ENCODE measurements at regions not wholly inside any gene's neighbourhood (a gene's known extent, or its start where the extent isn't known, plus 50 kb on each side); places are given as distances from the start of the nearest gene placed in this dataset.
"Not testable (repeated sequence)": the region's sequence is repeated elsewhere in the genome, so short reads cannot be mapped to it uniquely, and the experiment has no call there.

GRCh38 chr1:182301467-182302198 is 90.0 kb downstream of the GLUL start:
- Histone ChIP-seq H3K27ac (ENCODE audit: insufficient read depth, low read length, poor library complexity, severe bottlenecking) (no peak overlapping the region), H3K4me3 (ENCODE audit: low read depth, low read length) (no peak overlapping the region), H3K4me1 (ENCODE audit: control insufficient read depth, insufficient read depth, low read length, poor library complexity, severe bottlenecking) (no peaks in the 10 kb centered on the region), H3K27me3 (ENCODE audit: control insufficient read depth, insufficient read depth, low read length) (no peaks in the 10 kb centered on the region), H3K36me3 (ENCODE audit: control insufficient read depth, insufficient read depth, low read length) (no peaks in the 10 kb centered on the region), H3K9me3 (ENCODE audit: control insufficient read depth in 2 of 2, low read length in 2 of 2) (no peaks in the 10 kb centered on the region)
- H3K27me3 Mint-ChIP-seq = peaks cover 5% of the 10 kb centered on the region
- H3K27ac Mint-ChIP-seq = peak overlapping the region in 2 of 3 donors; percentile 38 to 90
- DNase-seq (peak in 1 of 3 donors; percentile 39), ATAC-seq (ENCODE audit: low read depth in 2 of 2) (no peak)
- H3K4me3 Mint-ChIP-seq = no peak overlapping the region
- H3K36me3 Mint-ChIP-seq = no peaks in the 10 kb centered on the region
- peaks cover 0 to 17% (median 1%) of the 10 kb centered on the region in 4 donors for H3K4me1 Mint-ChIP-seq
- no peaks in the 10 kb centered on the region for H3K9me3 Mint-ChIP-seq

- no peak overlapping the region for H3K27ac ChIP-seq (ENCODE audit: insufficient read depth, low read length, poor library complexity, severe bottlenecking)
- Mint-ChIP-seq H3K4me3 (no peak overlapping the region), H3K27me3 (peaks cover 5% of the 10 kb centered on the region), H3K9me3 (no peaks in the 10 kb centered on the region), H3K4me1 (peaks cover 0 to 17% (median 1%) of the 10 kb centered on the region in 4 donors), H3K27ac (peak overlapping the region; percentile 44 to 90 (median 65)), H3K36me3 (no peaks in the 10 kb centered on the region)
- H3K4me3 ChIP-seq (ENCODE audit: low read depth, low read length) = no peak overlapping the region
- H3K36me3 ChIP-seq (ENCODE audit: control insufficient read depth, insufficient read depth, low read length) = no peaks in the 10 kb centered on the region
- peak in 1 of 2 donors; percentile 53 for ATAC-seq (ENCODE audit: low read depth in 2 of 2)
- peak in 2 of 3 donors; percentile 32 to 68 for DNase-seq
- H3K27me3 ChIP-seq (ENCODE audit: control insufficient read depth, insufficient read depth, low read length) = no peaks in the 10 kb centered on the region
- H3K9me3 ChIP-seq (ENCODE audit: control insufficient read depth in 2 of 2, low read length in 2 of 2) = no peaks in the 10 kb centered on the region
- no peaks in the 10 kb centered on the region for H3K4me1 ChIP-seq (ENCODE audit: control insufficient read depth, insufficient read depth, low read length, poor library complexity, severe bottlenecking)
Measured at GRCh38 chr1:182301026-182301436, 90.6 kb downstream of the GLUL start.

GRCh38 chr1:182299728-182300616 is 91.6 kb downstream of the GLUL start:
- Mint-ChIP-seq H3K36me3 (no peaks in the 10 kb centered on the region), H3K4me3 (no peak overlapping the region), H3K4me1 (peaks cover 0 to 17% (median 5%) of the 10 kb centered on the region in 4 donors), H3K27me3 (peaks cover 5% of the 10 kb centered on the region), H3K9me3 (peaks cover 0 to 1% (median 0%) of the 10 kb centered on the region in 7 donors), H3K27ac (peak overlapping the region in 2 of 3 donors; percentile 21 to 67)
- H3K27ac ChIP-seq (ENCODE audit: insufficient read depth, low read length, poor library complexity, severe bottlenecking) = no peak overlapping the region
- H3K9me3 ChIP-seq (ENCODE audit: control insufficient read depth in 2 of 2, low read length in 2 of 2) = no peaks in the 10 kb centered on the region
- H3K4me1 ChIP-seq (ENCODE audit: control insufficient read depth, insufficient read depth, low read length, poor library complexity, severe bottlenecking) = no peaks in the 10 kb centered on the region
- no peaks in the 10 kb centered on the region for H3K27me3 ChIP-seq (ENCODE audit: control insufficient read depth, insufficient read depth, low read length)
- no peak for ATAC-seq (ENCODE audit: low read depth in 2 of 2)
- H3K36me3 ChIP-seq (ENCODE audit: control insufficient read depth, insufficient read depth, low read length) = no peaks in the 10 kb centered on the region
- DNase-seq = peak in 1 of 3 donors; percentile 41
- H3K4me3 ChIP-seq (ENCODE audit: low read depth, low read length) = no peak overlapping the region

GRCh38 chr1:182299054-182299727 is 92.4 kb downstream of the GLUL start:
- H3K27ac Mint-ChIP-seq = peak overlapping the region in 2 of 3 donors; percentile 21 to 67
- not testable (repeated sequence) for H3K9me3 Mint-ChIP-seq; ATAC-seq (ENCODE audit: low read depth in 2 of 2); H3K27ac ChIP-seq (ENCODE audit: insufficient read depth, low read length, poor library complexity, severe bottlenecking); H3K27me3 Mint-ChIP-seq; H3K27me3 ChIP-seq (ENCODE audit: control insufficient read depth, insufficient read depth, low read length); H3K9me3 ChIP-seq (ENCODE audit: control insufficient read depth in 2 of 2, low read length in 2 of 2); H3K4me3 Mint-ChIP-seq; H3K4me1 ChIP-seq (ENCODE audit: control insufficient read depth, insufficient read depth, low read length, poor library complexity, severe bottlenecking); H3K36me3 Mint-ChIP-seq; DNase-seq; H3K36me3 ChIP-seq (ENCODE audit: control insufficient read depth, insufficient read depth, low read length); H3K4me3 ChIP-seq (ENCODE audit: low read depth, low read length)
- peaks cover 0 to 17% (median 5%) of the 10 kb centered on the region in 4 donors for H3K4me1 Mint-ChIP-seq

- no peak overlapping the region for H3K27ac Mint-ChIP-seq
Measured at GRCh38 chr1:182297335-182297734, 94.3 kb downstream of the GLUL start.

GRCh38 chr1:182295697-182296096 is 95.9 kb downstream of the GLUL start:
- H3K4me3 ChIP-seq (ENCODE audit: low read depth, low read length) = no peak overlapping the region
- H3K27me3 ChIP-seq (ENCODE audit: control insufficient read depth, insufficient read depth, low read length) = no peaks in the 10 kb centered on the region
- H3K27ac Mint-ChIP-seq = no peak overlapping the region
- no peak overlapping the region for H3K4me3 Mint-ChIP-seq
- H3K27ac ChIP-seq (ENCODE audit: insufficient read depth, low read length, poor library complexity, severe bottlenecking) = no peak overlapping the region
- no peaks in the 10 kb centered on the region for H3K4me1 ChIP-seq (ENCODE audit: control insufficient read depth, insufficient read depth, low read length, poor library complexity, severe bottlenecking)
- peaks cover 0 to 5% (median 3%) of the 10 kb centered on the region in 4 donors for H3K4me1 Mint-ChIP-seq
- H3K36me3 Mint-ChIP-seq = no peaks in the 10 kb centered on the region
- H3K9me3 ChIP-seq (ENCODE audit: control insufficient read depth in 2 of 2, low read length in 2 of 2) = no peaks in the 10 kb centered on the region
- peaks cover 5% of the 10 kb centered on the region for H3K27me3 Mint-ChIP-seq
- no peak for ATAC-seq (ENCODE audit: low read depth in 2 of 2)
- DNase-seq = no peak
- H3K9me3 Mint-ChIP-seq = peaks cover 0 to 4% (median 0%) of the 10 kb centered on the region in 7 donors
- H3K36me3 ChIP-seq (ENCODE audit: control insufficient read depth, insufficient read depth, low read length) = no peaks in the 10 kb centered on the region

More at GRCh38 chr1:182297335-182297734, 94.3 kb downstream of the GLUL start:
- Histone ChIP-seq H3K36me3 (ENCODE audit: control insufficient read depth, insufficient read depth, low read length) (no peaks in the 10 kb centered on the region), H3K4me1 (ENCODE audit: control insufficient read depth, insufficient read depth, low read length, poor library complexity, severe bottlenecking) (no peaks in the 10 kb centered on the region), H3K4me3 (ENCODE audit: low read depth, low read length) (no peak overlapping the region), H3K27me3 (ENCODE audit: control insufficient read depth, insufficient read depth, low read length) (no peaks in the 10 kb centered on the region), H3K27ac (ENCODE audit: insufficient read depth, low read length, poor library complexity, severe bottlenecking) (no peak overlapping the region), H3K9me3 (ENCODE audit: control insufficient read depth in 2 of 2, low read length in 2 of 2) (no peaks in the 10 kb centered on the region)
- Mint-ChIP-seq H3K27me3 (peaks cover 10% of the 10 kb centered on the region), H3K4me3 (no peak overlapping the region), H3K9me3 (peaks cover 0 to 4% (median 0%) of the 10 kb centered on the region in 7 donors), H3K4me1 (peaks cover 0 to 17% (median 5%) of the 10 kb centered on the region in 4 donors), H3K36me3 (no peaks in the 10 kb centered on the region)
- no peak for DNase-seq
- ATAC-seq (ENCODE audit: low read depth in 2 of 2) = no peak

- Mint-ChIP-seq H3K36me3 (no peaks in the 10 kb centered on the region), H3K9me3 (peaks cover 0 to 4% (median 0%) of the 10 kb centered on the region in 7 donors), H3K27ac (no peak overlapping the region), H3K27me3 (peaks cover 5% of the 10 kb centered on the region), H3K4me1 (peaks cover 0 to 5% (median 1%) of the 10 kb centered on the region in 4 donors), H3K4me3 (no peak overlapping the region)
- ATAC-seq (ENCODE audit: low read depth in 2 of 2) = no peak
- Histone ChIP-seq H3K9me3 (ENCODE audit: control insufficient read depth in 2 of 2, low read length in 2 of 2) (no peaks in the 10 kb centered on the region), H3K27ac (ENCODE audit: insufficient read depth, low read length, poor library complexity, severe bottlenecking) (no peak overlapping the region), H3K36me3 (ENCODE audit: control insufficient read depth, insufficient read depth, low read length) (no peaks in the 10 kb centered on the region), H3K4me1 (ENCODE audit: control insufficient read depth, insufficient read depth, low read length, poor library complexity, severe bottlenecking) (no peaks in the 10 kb centered on the region), H3K4me3 (ENCODE audit: low read depth, low read length) (no peak overlapping the region), H3K27me3 (ENCODE audit: control insufficient read depth, insufficient read depth, low read length) (no peaks in the 10 kb centered on the region)
- no peak for DNase-seq
Measured at GRCh38 chr1:182293119-182293589, 98.4 kb downstream of the GLUL start.
